ENCODE measurements at regions not wholly inside any gene's neighbourhood (a gene's known extent, or its start where the extent isn't known, plus 50 kb on each side); places are given as distances from the start of the nearest gene placed in this dataset.
"Not testable (repeated sequence)": the region's sequence is repeated elsewhere in the genome, so short reads cannot be mapped to it uniquely, and the experiment has no call there.

GRCh38 chr5:84746280-84746679, 361.6 kb upstream of the EDIL3 start:
- TF ChIP-seq, protein P1, sequence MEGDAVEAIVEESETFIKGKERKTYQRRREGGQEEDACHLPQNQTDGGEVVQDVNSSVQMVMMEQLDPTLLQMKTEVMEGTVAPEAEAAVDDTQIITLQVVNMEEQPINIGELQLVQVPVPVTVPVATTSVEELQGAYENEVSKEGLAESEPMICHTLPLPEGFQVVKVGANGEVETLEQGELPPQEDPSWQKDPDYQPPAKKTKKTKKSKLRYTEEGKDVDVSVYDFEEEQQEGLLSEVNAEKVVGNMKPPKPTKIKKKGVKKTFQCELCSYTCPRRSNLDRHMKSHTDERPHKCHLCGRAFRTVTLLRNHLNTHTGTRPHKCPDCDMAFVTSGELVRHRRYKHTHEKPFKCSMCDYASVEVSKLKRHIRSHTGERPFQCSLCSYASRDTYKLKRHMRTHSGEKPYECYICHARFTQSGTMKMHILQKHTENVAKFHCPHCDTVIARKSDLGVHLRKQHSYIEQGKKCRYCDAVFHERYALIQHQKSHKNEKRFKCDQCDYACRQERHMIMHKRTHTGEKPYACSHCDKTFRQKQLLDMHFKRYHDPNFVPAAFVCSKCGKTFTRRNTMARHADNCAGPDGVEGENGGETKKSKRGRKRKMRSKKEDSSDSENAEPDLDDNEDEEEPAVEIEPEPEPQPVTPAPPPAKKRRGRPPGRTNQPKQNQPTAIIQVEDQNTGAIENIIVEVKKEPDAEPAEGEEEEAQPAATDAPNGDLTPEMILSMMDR (IDR thresholded peaks at IDR 0.05), result not testable (repeated sequence)
- TF ChIP-seq POLR2A (IDR thresholded peaks at IDR 0.05; ENCODE audit: low read depth), result not testable (repeated sequence)

Data from esophagus muscularis mucosa (tissue), 3 donors.